Neural progenitor cell (in vitro differentiated cells): ENCODE measurements at regions not wholly inside any gene's neighbourhood (a gene's known extent, or its start where the extent isn't known, plus 50 kb on each side); places are given as distances from the start of the nearest gene placed in this dataset.
"Not testable (repeated sequence)": the region's sequence is repeated elsewhere in the genome, so short reads cannot be mapped to it uniquely, and the experiment has no call there.

Source experiments
- DNase-seq: peaks from one replicate; pipeline ENCODE4 v3.0.0-alpha.2; 2016; ENCODE audit warnings: low spot score
- H2AFZ ChIP-seq: fragments of 200-600 bp; sonication (generic); replicated peaks from 2 replicates; pipeline ENCODE4 v1.6.1; 2016; ENCODE audit warnings: antibody characterized with exemption
- H3F3A ChIP-seq: fragments of 200-600 bp; sonication (generic); 2 replicates; pipeline ENCODE4 v1.6.1; 2016; ENCODE audit warnings: antibody characterized with exemption, low read depth
- H3K27ac ChIP-seq: fragments of 200-600 bp; sonication (generic); 2 replicates; pipeline ENCODE4 v1.5.1; 2016; ENCODE audit warnings: mild to moderate bottlenecking
- H3K27me3 ChIP-seq: fragments of 200-600 bp; sonication (generic); 2 replicates; pipeline ENCODE4 v1.6.1; 2016; ENCODE audit warnings: mild to moderate bottlenecking, moderate library complexity
- H3K36me3 ChIP-seq: fragments of 200-600 bp; sonication (generic); 2 replicates; pipeline ENCODE4 v1.5.1; 2016
- H3K4me1 ChIP-seq: fragments of 200-600 bp; sonication (generic); 2 replicates; pipeline ENCODE4 v1.6.1; 2016; ENCODE audit warnings: mixed run types
- H3K4me2 ChIP-seq: fragments of 200-600 bp; sonication (generic); 2 replicates; pipeline ENCODE4 v1.6.1; 2016
- H3K4me3 ChIP-seq: fragments of 200-600 bp; sonication (generic); 2 replicates; pipeline ENCODE4 v1.5.1; 2016
- H3K79me2 ChIP-seq: fragments of 200-600 bp; sonication (generic); 2 replicates; pipeline ENCODE4 v1.6.1; 2016; ENCODE audit warnings: low read depth
- H3K9ac ChIP-seq: fragments of 200-600 bp; sonication (generic); 2 replicates; pipeline ENCODE4 v1.6.1; 2016
- H3K9me3 ChIP-seq: fragments of 200-600 bp; sonication (generic); 2 replicates; pipeline ENCODE4 v1.5.1; 2016; ENCODE audit warnings: low read depth
- H4K20me1 ChIP-seq: fragments of 200-600 bp; sonication (generic); 2 replicates; pipeline ENCODE4 v1.6.1; 2016; ENCODE audit warnings: low read depth
- H3K27ac Mint-ChIP-seq: 3 replicates; pipeline ENCODE4 v1.8.0; 2021; ENCODE audit warnings: mixed read lengths
- H3K27me3 Mint-ChIP-seq: 2 replicates; pipeline ENCODE4 v1.8.0; 2022; ENCODE audit warnings: low read depth, mild to moderate bottlenecking, inconsistent platforms, moderate library complexity, mixed read lengths; ENCODE audit not compliant: insufficient read depth
- H3K36me3 Mint-ChIP-seq: 3 replicates; pipeline ENCODE4 v1.8.0; 2021; ENCODE audit warnings: mixed read lengths
- H3K4me1 Mint-ChIP-seq: 3 replicates; pipeline ENCODE4 v1.8.0; 2021; ENCODE audit warnings: mixed read lengths
- H3K4me3 Mint-ChIP-seq: 3 replicates; pipeline ENCODE4 v1.8.0; 2021; ENCODE audit warnings: mild to moderate bottlenecking, moderate library complexity, mixed read lengths
- H3K9me3 Mint-ChIP-seq: 3 replicates; pipeline ENCODE4 v1.8.0; 2020; ENCODE audit warnings: mixed read lengths
- CTCF ChIP-seq: fragments of 200-600 bp; sonication (generic); IDR thresholded peaks from 2 replicates; pipeline ENCODE4 v1.5.1; 2017; ENCODE audit warnings: antibody characterized with exemption, mild to moderate bottlenecking
- EZH2 ChIP-seq: fragments of 200-600 bp; sonication (generic); IDR thresholded peaks from 2 replicates; pipeline ENCODE4 v1.6.1; 2017; ENCODE audit warnings: antibody characterized with exemption, mild to moderate bottlenecking, moderate library complexity
- EZH2phosphoT487 ChIP-seq: fragments of 200-600 bp; sonication (generic); IDR thresholded peaks from 2 replicates; pipeline ENCODE4 v1.6.1; 2017; ENCODE audit warnings: antibody characterized with exemption

DNA sequence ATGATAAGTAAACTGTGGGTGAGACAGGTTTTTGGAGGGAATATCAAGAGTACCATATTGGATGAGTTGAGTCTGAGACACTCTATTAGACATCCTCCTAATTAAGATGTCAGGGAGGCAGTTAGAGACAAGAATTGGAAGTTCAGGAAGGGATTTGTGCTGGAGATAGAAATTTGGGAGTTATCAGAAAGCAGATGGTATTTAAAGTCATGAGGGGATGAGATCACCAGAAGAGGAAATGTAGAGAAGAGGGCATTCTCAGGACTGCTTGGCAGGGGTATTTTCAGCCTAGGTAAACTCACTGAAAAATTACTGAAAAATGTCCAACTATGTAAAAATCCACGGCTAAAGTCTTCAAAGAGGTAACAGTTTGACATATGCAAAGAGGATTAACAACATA is 161.6 kb upstream of the PGRMC2 start:
- no peak overlapping the region for H3K4me2 ChIP-seq
- no peaks in the 10 kb centered on the region for H4K20me1 ChIP-seq
- TF ChIP-seq EZH2phosphoT487 (no peak), CTCF (no peak), EZH2 (no peak)
- no peaks in the 10 kb centered on the region for H3K36me3 Mint-ChIP-seq
- H3K9ac ChIP-seq: no peak overlapping the region
- H3K4me1 Mint-ChIP-seq: peaks cover 5% of the 10 kb centered on the region
- no peaks in the 10 kb centered on the region for H3F3A ChIP-seq
- H3K9me3 ChIP-seq: no peaks in the 10 kb centered on the region
- H3K27me3 ChIP-seq: no peaks in the 10 kb centered on the region
- no peak for DNase-seq
- H3K79me2 ChIP-seq: no peaks in the 10 kb centered on the region
- H3K27ac ChIP-seq: no peak overlapping the region
- H3K27me3 Mint-ChIP-seq: peaks cover 3% of the 10 kb centered on the region
- H3K4me3 Mint-ChIP-seq: no peak overlapping the region
- H3K36me3 ChIP-seq: no peaks in the 10 kb centered on the region
- H3K4me3 ChIP-seq: no peak overlapping the region
- H3K9me3 Mint-ChIP-seq: peaks cover 10% of the 10 kb centered on the region
- no peak overlapping the region for H2AFZ ChIP-seq
- H3K4me1 ChIP-seq: peaks cover 9% of the 10 kb centered on the region
- H3K27ac Mint-ChIP-seq: no peak overlapping the region

- peaks cover 7% of the 10 kb centered on the region for H3K36me3 Mint-ChIP-seq
- TF ChIP-seq CTCF (no peak), EZH2 (no peak), EZH2phosphoT487 (no peak)
- no peak overlapping the region for H2AFZ ChIP-seq
- no peaks in the 10 kb centered on the region for H3F3A ChIP-seq
- no peak overlapping the region for H3K4me3 ChIP-seq
- no peaks in the 10 kb centered on the region for H4K20me1 ChIP-seq
- H3K9me3 ChIP-seq: no peaks in the 10 kb centered on the region
- no peak overlapping the region for H3K27ac Mint-ChIP-seq
- no peak overlapping the region for H3K9ac ChIP-seq
- no peak overlapping the region for H3K4me3 Mint-ChIP-seq
- H3K4me1 ChIP-seq: no peaks in the 10 kb centered on the region
- no peaks in the 10 kb centered on the region for H3K27me3 ChIP-seq
- peaks cover 28% of the 10 kb centered on the region for H3K9me3 Mint-ChIP-seq
- no peaks in the 10 kb centered on the region for H3K4me1 Mint-ChIP-seq
- H3K4me2 ChIP-seq: no peak overlapping the region
- H3K36me3 ChIP-seq: no peaks in the 10 kb centered on the region
- DNase-seq: no peak
- H3K79me2 ChIP-seq: no peaks in the 10 kb centered on the region
- no peak overlapping the region for H3K27ac ChIP-seq
- H3K27me3 Mint-ChIP-seq: peaks cover 2% of the 10 kb centered on the region
Measured at GRCh38 chr4:128444544-128445302, 157.1 kb upstream of the PGRMC2 start.

GRCh38 chr4:128440923-128441322 is 153.3 kb upstream of the PGRMC2 start:
- H3K4me2 ChIP-seq: no peak overlapping the region
- no peak overlapping the region for H3K4me3 ChIP-seq
- Mint-ChIP-seq H3K36me3 (peaks cover 9% of the 10 kb centered on the region), H3K4me1 (no peaks in the 10 kb centered on the region), H3K27ac (no peak overlapping the region), H3K27me3 (peaks cover 2% of the 10 kb centered on the region), H3K4me3 (no peak overlapping the region), H3K9me3 (peaks cover 45% of the 10 kb centered on the region)
- no peaks in the 10 kb centered on the region for H3K27me3 ChIP-seq
- TF ChIP-seq CTCF (no peak), EZH2phosphoT487 (no peak), EZH2 (no peak)
- no peaks in the 10 kb centered on the region for H3F3A ChIP-seq
- no peaks in the 10 kb centered on the region for H3K4me1 ChIP-seq
- no peaks in the 10 kb centered on the region for H4K20me1 ChIP-seq
- H3K9me3 ChIP-seq: no peaks in the 10 kb centered on the region
- no peaks in the 10 kb centered on the region for H3K79me2 ChIP-seq
- no peak overlapping the region for H3K9ac ChIP-seq
- DNase-seq: no peak
- H3K27ac ChIP-seq: no peak overlapping the region
- no peak overlapping the region for H2AFZ ChIP-seq
- no peaks in the 10 kb centered on the region for H3K36me3 ChIP-seq

GRCh38 chr4:128437023-128437422 is 149.4 kb upstream of the PGRMC2 start:
- not testable (repeated sequence) for H2AFZ ChIP-seq, H3K4me1 ChIP-seq, H4K20me1 ChIP-seq, H3K79me2 ChIP-seq, H3K27me3 ChIP-seq, H3K36me3 ChIP-seq, H3K9ac ChIP-seq, H3K4me3 ChIP-seq, H3K4me3 Mint-ChIP-seq, H3F3A ChIP-seq, H3K36me3 Mint-ChIP-seq, H3K9me3 ChIP-seq, H3K4me2 ChIP-seq, H3K4me1 Mint-ChIP-seq, H3K27me3 Mint-ChIP-seq, H3K27ac Mint-ChIP-seq, H3K27ac ChIP-seq, DNase-seq
- H3K9me3 Mint-ChIP-seq: peaks cover 36% of the 10 kb centered on the region

GRCh38 chr4:128429023-128429613 is 141.5 kb upstream of the PGRMC2 start:
- not testable (repeated sequence) for H4K20me1 ChIP-seq, H3K9me3 ChIP-seq, H3K4me1 ChIP-seq, H3K4me2 ChIP-seq, H3K36me3 ChIP-seq, H3K4me1 Mint-ChIP-seq, H2AFZ ChIP-seq, H3K27me3 Mint-ChIP-seq, DNase-seq, H3K27me3 ChIP-seq, H3K36me3 Mint-ChIP-seq, H3K4me3 ChIP-seq, H3K9me3 Mint-ChIP-seq, H3K27ac ChIP-seq, H3K4me3 Mint-ChIP-seq, H3K79me2 ChIP-seq, H3F3A ChIP-seq, H3K9ac ChIP-seq, H3K27ac Mint-ChIP-seq
